HEK293T (cell line): ENCODE measurements at regions not wholly inside any gene's neighbourhood (a gene's known extent, or its start where the extent isn't known, plus 50 kb on each side); places are given as distances from the start of the nearest gene placed in this dataset.

Experiments
- CTCF ChIA-PET: fragments of 350-600 bp; formaldehyde crosslinking; extraction: SDS; loops from one replicate; lab custom pipeline; 2021; ENCODE audit warnings: antibody characterized with exemption, inconsistent platforms; lab: Yijun Ruan, JAX
- POLR2A ChIA-PET: fragments of 350-600 bp; formaldehyde crosslinking; extraction: SDS; loops from one replicate; lab custom pipeline; 2020; ENCODE audit warnings: antibody characterized with exemption, inconsistent platforms; lab: Yijun Ruan, JAX
- DNase-seq: peaks from one replicate; pipeline ENCODE4 v3.0.0; 2012; ENCODE audit warnings: mixed read lengths; ENCODE audit errors: extremely low spot score
- ARNT ChIP-seq: fragments of 450-650 bp; IDR thresholded peaks from 2 replicates; pipeline ENCODE4 v1.6.1; 2017; ENCODE audit warnings: mild to moderate bottlenecking
- BHLHE40 ChIP-seq: fragments of 450-650 bp; IDR thresholded peaks from 2 replicates; pipeline ENCODE4 v1.6.1; 2016; ENCODE audit warnings: mild to moderate bottlenecking, moderate library complexity, borderline replicate concordance
- CTBP1 ChIP-seq: fragments of 450-650 bp; IDR thresholded peaks from 2 replicates; pipeline ENCODE4 v1.6.1; 2016; ENCODE audit warnings: borderline replicate concordance
- ELF4 ChIP-seq: fragments of 450-650 bp; IDR thresholded peaks from 2 replicates; pipeline ENCODE4 v1.6.1; 2017; ENCODE audit warnings: antibody characterized with exemption
- FOXA1 ChIP-seq: fragments of 450-650 bp; IDR thresholded peaks from 2 replicates; pipeline ENCODE4 v1.6.1; 2016; ENCODE audit warnings: mild to moderate bottlenecking
- FOXK2 ChIP-seq: fragments of 450-650 bp; IDR thresholded peaks from 2 replicates; pipeline ENCODE4 v1.6.1; 2016; ENCODE audit warnings: mild to moderate bottlenecking
- FOXM1 ChIP-seq: fragments of 450-650 bp; IDR thresholded peaks from 2 replicates; pipeline ENCODE4 v1.6.1; 2017; ENCODE audit warnings: mild to moderate bottlenecking, borderline replicate concordance
- HDGF ChIP-seq: fragments of 450-650 bp; IDR thresholded peaks from 2 replicates; pipeline ENCODE4 v1.6.1; 2017; ENCODE audit warnings: antibody characterized with exemption, borderline replicate concordance
- L3MBTL2 ChIP-seq: fragments of 450-650 bp; conservative IDR thresholded peaks from 2 replicates; pipeline ENCODE4 v1.6.1; 2016; ENCODE audit warnings: mild to moderate bottlenecking
- LEF1 ChIP-seq: fragments of 450-650 bp; IDR thresholded peaks from 2 replicates; pipeline ENCODE4 v1.6.1; 2017; ENCODE audit warnings: mild to moderate bottlenecking, borderline replicate concordance
- NFRKB ChIP-seq: fragments of 450-650 bp; IDR thresholded peaks from 2 replicates; pipeline ENCODE4 v1.6.1; 2016; ENCODE audit warnings: mild to moderate bottlenecking, moderate library complexity
- PKNOX1 ChIP-seq: fragments of 450-650 bp; IDR thresholded peaks from 2 replicates; pipeline ENCODE4 v1.6.1; 2016
- SP1 ChIP-seq: fragments of 450-650 bp; IDR thresholded peaks from 2 replicates; pipeline ENCODE4 v1.6.1; 2017
- SUZ12 ChIP-seq: fragments of 450-650 bp; IDR thresholded peaks from 2 replicates; pipeline ENCODE4 v1.6.1; 2016; ENCODE audit warnings: mild to moderate bottlenecking
- TARDBP ChIP-seq: fragments of 450-650 bp; IDR thresholded peaks from 2 replicates; pipeline ENCODE4 v1.6.1; 2016
- ZNF384 ChIP-seq: fragments of 450-650 bp; IDR thresholded peaks from 2 replicates; pipeline ENCODE4 v1.6.1; 2016

DNA sequence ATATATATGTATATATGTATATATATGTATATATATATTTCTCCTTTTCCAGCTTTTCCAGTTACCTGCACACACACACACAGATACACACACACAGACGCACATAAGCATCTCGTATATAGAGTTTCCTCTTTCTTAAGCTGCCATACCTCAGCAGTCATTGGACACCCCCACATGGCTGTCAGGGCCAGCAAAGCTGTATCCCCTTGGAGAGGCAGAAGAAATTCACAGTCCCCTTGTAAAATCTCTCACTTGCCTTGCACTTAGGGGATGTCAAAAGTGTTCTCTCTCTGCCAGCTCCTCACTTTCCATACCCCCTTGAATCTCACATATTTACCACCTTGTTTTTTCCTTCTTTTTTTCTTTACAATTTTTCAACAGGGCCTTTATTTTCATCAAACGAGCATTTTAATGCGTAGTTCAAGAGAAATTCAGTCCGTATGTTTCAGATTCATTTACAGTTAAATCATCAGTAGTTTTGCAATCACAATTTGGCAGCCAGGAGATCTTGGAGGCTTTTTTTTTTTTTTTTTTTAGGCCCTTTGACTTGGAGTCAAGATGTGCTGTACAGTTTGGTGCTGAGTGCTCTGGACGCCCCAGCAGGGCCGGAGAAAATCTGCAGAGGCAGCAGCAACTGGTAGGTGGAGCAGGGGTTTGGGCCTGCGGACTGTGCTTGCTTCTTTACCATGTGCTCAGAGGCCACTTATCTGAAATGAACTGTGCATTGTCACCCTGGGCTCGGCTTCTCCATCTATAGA, 244.9 kb upstream of the KLF4 start:
- ChIA-PET POLR2A (no interaction called here), CTCF (no interaction called here)
- TF ChIP-seq FOXM1 (no peak), LEF1 (no peak), ARNT (no peak), HDGF (no peak), BHLHE40 (no peak), PKNOX1 (no peak), TARDBP (no peak), FOXK2 (no peak), NFRKB (no peak), CTBP1 (no peak), L3MBTL2 (no peak), SUZ12 (no peak), ELF4 (no peak), FOXA1 (no peak), ZNF384 (no peak), SP1 (no peak)
- no peak for DNase-seq

- TF ChIP-seq FOXA1, result no peak
- POLR2A ChIA-PET, result no interaction called here
- no peak for DNase-seq
- CTCF ChIA-PET, result no interaction called here
These were observed 243.9 kb upstream of the KLF4 start for GRCh38 chr9:107733523-107733894.

GRCh38 chr9:107732781-107733522, 243.4 kb upstream of the KLF4 start:
- DNase-seq, result no peak
- no peak for TF ChIP-seq PKNOX1
- no peak for TF ChIP-seq LEF1
- TF ChIP-seq L3MBTL2, result no peak
- TF ChIP-seq SUZ12, result no peak
- no peak for TF ChIP-seq ZNF384
- no peak for TF ChIP-seq FOXK2
- TF ChIP-seq HDGF, result no peak
- TF ChIP-seq ELF4, result no peak
- no peak for TF ChIP-seq ARNT
- TF ChIP-seq CTBP1, result no peak
- no peak for TF ChIP-seq SP1
- TF ChIP-seq NFRKB, result no peak
- TF ChIP-seq BHLHE40, result no peak
- TF ChIP-seq FOXM1, result no peak
- no peak for TF ChIP-seq TARDBP
- no peak for TF ChIP-seq FOXA1
- ChIA-PET POLR2A (no interaction called here), CTCF (no interaction called here)

- no peak for DNase-seq
- TF ChIP-seq NFRKB (no peak), TARDBP (no peak), PKNOX1 (no peak), ARNT (no peak), BHLHE40 (no peak), HDGF (no peak), SP1 (no peak), FOXK2 (no peak), ELF4 (no peak), SUZ12 (no peak), ZNF384 (no peak), FOXA1 (no peak), LEF1 (no peak), L3MBTL2 (no peak), CTBP1 (no peak), FOXM1 (no peak)
- CTCF ChIA-PET, result no interaction called here
- POLR2A ChIA-PET, result no interaction called here
These were observed 241.7 kb upstream of the KLF4 start for GRCh38 chr9:107731115-107731762.

GRCh38 chr9:107730666-107731065, 241.1 kb upstream of the KLF4 start:
- TF ChIP-seq ZNF384 (no peak), LEF1 (no peak), SP1 (no peak), FOXM1 (no peak), BHLHE40 (no peak), TARDBP (no peak), SUZ12 (no peak), NFRKB (no peak), L3MBTL2 (no peak), ARNT (no peak), FOXA1 (no peak), PKNOX1 (no peak), HDGF (no peak), ELF4 (no peak), CTBP1 (no peak), FOXK2 (no peak)
- DNase-seq, result no peak
- ChIA-PET CTCF (no interaction called here), POLR2A (no interaction called here)
